ENCODE measurements at regions not wholly inside any gene's neighbourhood (a gene's known extent, or its start where the extent isn't known, plus 50 kb on each side); places are given as distances from the start of the nearest gene placed in this dataset.
A peak's percentile ranks its signal among the peaks of the same experiment; 100 is the strongest.

- no peak for DNase-seq
Observed at GRCh38 chr10:78301891-78302738, 268.5 kb downstream of the RPS24 start.

DNA sequence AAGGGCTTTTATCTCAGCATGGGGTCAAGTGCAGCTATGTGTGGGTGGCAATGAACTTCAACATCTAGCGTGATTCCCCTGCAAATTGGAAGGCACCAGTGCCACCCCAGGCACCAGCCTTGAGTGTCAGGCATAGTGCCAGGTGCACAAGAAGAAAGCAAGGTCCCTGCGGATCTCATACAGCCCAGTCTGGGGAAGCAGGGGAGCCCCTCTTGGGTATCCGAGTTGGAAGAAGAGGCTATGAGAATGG lies 269.0 kb downstream of the RPS24 start:
- DNase-seq, result no peak

GRCh38 chr10:78302989-78303854 lies 269.6 kb downstream of the RPS24 start:
- DNase-seq, result peak; percentile 96

- DNase-seq, result no peak
Observed at GRCh38 chr10:78304091-78305045, 270.7 kb downstream of the RPS24 start.

GRCh38 chr10:78305311-78305710 lies 271.6 kb downstream of the RPS24 start:
- no peak for DNase-seq

- no peak for DNase-seq
Observed at GRCh38 chr10:78306358-78306757, 272.7 kb downstream of the RPS24 start.

DNA sequence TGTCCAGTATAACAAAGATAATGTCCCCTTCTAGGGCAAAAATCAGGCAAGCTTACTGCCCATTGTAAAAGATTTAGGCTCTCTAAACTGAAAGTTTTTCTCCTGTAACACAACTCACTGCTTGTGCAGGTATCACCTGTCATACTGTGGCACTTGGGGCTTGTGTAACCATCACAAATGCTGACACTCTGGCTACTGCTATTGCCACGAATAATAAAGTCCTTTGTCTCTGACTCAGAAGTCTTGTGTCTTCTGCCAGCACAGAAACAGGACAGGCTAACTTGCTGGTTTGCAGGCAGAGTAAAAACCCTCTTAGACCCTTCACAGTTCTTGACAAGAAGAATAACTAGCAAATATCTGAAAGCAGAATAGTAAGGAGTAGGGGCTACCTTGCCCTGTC lies 273.9 kb downstream of the RPS24 start:
- no peak for DNase-seq

DNA sequence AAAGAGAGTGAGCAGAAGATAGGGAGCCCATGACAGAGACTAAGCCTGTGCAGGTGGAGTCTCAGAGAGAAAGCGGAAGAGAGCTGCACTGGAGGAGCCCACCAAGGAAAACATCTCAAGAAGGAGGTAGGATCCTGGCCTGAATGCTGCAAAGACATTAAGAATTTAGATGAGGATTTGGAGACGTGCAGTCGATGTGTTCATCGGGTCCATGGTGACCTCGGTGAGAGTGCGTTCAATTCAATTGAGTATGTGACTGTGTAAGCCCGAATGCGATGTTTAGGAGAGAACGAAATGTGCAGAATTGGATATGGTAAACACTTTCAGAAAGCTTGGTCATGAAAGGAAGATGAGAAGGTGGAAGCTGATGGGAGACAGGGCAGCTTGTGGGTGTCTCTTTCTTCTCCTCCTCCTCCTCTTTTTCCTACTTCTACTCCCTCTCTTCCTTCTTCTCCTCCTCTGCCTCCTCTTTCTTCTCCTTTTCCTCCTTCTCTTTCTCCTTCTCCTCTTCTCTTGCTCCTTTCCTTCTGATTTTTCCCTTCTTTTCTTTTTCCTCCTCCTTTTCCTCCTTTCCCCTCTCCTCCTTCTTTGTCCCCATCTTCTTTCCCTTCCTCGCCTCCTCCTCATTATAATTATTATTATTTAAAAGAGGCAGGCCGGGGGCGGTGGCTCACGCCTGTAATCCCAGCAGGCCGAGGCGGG lies 276.0 kb downstream of the RPS24 start:
- no peak for DNase-seq

GRCh38 chr10:78310481-78311080 lies 276.9 kb downstream of the RPS24 start:
- DNase-seq, result no peak

DNA sequence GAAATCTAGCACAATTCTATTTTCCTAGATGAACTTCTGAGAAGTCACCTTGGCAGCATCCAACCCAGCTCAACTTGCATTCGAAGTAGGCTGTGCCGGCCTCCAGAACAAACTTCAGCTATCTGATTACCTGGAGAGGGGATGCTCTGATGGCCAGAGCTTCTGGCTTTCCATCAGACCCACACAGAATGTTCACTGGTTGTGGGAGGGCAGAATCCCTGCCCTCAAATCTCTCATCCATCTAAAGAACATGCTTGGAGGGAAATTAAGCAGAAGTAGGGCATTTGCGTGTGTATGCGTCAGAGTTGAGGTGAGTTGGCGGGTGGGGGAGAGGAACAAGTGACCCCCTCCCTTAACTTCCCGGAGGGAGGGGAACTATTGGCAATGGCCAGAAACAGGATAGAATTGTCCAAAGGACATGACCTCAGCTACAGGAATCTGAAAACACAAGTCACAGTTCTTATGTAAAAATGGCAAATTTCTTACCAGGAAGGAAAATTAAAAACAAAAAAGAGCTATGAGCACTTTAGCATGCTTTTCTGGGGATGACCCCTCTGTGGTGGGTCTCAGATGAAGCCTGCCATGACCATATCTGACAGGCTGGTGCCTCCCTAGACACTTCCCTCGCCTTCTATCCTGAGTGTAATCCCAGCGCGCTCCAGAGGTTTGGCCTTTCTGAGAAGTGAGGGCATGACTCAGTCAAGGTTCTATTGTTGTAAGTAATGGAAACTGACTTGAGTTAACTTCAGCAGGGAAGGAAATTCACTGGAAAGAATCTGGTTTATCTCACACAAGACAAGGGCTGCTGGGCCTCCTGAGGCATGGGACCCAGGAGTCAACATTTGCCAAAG lies 278.8 kb downstream of the RPS24 start:
- DNase-seq, result no peak

- no peak for DNase-seq
Observed at GRCh38 chr10:78313048-78313381, 279.4 kb downstream of the RPS24 start.

DNA sequence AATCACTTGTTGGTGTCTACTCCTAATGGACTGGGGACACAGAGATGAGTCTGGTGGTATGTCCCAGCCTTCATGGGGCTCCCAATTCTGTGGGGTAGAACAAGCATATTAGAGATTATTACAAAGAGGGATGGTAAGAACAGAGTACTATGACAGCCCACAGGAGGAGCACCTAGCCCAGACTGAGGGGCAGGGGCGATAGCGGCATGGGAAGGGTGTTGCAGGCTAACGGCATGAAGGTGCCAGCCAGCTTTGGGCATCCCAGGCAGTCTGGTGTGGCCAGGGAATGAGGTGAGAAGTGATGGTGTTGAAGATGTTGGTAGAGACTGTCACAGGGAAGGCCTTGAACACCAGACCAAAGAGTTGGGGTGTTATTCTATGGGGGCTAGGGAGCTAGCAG lies 280.0 kb downstream of the RPS24 start:
- DNase-seq, result no peak

- no peak for DNase-seq
Observed at GRCh38 chr10:78314651-78315050, 281.0 kb downstream of the RPS24 start.

GRCh38 chr10:78316451-78316931 lies 282.8 kb downstream of the RPS24 start:
- DNase-seq, result no peak

GRCh38 chr10:78318305-78318704 lies 284.6 kb downstream of the RPS24 start:
- no peak for DNase-seq

DNA sequence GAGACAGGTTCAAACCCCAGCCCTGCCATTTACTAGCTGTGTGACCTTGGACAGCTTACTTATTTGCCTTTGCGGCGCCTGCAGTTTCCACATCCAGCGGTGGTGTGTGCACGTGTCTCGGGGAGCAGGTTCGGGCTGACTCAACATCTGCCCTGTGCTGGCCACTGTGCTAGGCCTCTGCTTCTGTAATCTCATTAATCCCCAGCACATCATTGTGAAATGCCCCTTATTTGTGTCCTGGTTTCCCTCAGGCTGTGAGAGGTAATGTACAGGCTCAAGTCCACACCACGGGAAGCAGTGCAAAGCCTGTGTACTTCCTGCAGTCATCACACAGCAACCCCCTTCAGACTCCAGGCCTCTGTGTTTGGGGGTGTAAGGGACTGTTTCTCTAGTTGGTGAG lies 285.7 kb downstream of the RPS24 start:
- DNase-seq, result no peak

GRCh38 chr10:78319841-78320240 lies 286.2 kb downstream of the RPS24 start:
- no peak for DNase-seq

GRCh38 chr10:78320506-78320905 lies 286.8 kb downstream of the RPS24 start:
- DNase-seq, result no peak

- no peak for DNase-seq
Observed at GRCh38 chr10:78321000-78321399, 287.3 kb downstream of the RPS24 start.

GRCh38 chr10:78321500-78321899 lies 287.8 kb downstream of the RPS24 start:
- DNase-seq, result no peak

DNA sequence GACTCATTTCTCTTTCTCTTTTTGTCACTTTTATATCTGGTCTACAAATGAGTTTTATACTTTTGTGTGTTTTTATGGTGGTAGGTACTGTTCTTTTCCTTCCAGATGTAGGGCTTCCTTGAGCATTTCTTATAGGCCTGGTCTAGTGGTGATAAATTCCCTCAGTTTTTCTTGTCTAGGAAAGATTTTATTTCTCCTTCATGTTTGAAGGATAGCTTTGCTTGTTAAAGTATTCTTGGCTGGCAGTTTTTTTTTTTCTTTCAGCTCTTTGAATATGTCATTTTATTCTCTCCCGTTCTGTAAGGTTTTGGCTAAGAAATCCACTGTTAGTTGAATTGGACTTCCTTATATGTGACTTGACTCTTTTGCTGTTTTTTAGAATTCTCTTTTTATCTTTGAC lies 292.7 kb downstream of the RPS24 start:
- DNase-seq, result no peak
